GM18868 (cell line): ENCODE measurements at regions not wholly inside any gene's neighbourhood (a gene's known extent, or its start where the extent isn't known, plus 50 kb on each side); places are given as distances from the start of the nearest gene placed in this dataset.
"Not testable (repeated sequence)": the region's sequence is repeated elsewhere in the genome, so short reads cannot be mapped to it uniquely, and the experiment has no call there.

Source experiments
- ATAC-seq: cut with Tn5 transposase; IDR thresholded peaks from one replicate; pipeline ENCODE4 v1.9.1; 2021; ENCODE audit warnings: mild to moderate bottlenecking, moderate library complexity; ENCODE audit not compliant: unreplicated experiment

DNA sequence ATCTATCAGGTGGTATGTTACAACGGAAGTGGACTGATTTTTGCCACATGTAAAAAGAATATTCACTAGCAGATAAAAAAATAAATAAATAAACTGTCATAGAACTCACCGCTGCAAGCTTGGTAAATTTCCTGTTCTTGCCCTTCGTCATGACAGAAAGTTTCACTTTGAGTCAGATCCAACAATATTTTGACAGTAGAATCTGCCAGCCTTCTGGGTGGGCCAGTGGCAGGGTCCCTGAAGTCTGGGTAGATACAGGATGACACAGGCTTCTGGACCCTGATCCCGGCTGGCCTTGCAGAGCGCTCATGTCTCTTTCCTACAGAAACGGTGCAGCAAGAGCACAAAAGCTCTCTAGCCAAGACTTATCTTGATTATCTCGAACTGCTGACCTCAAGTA, 97.8 kb upstream of the PMAIP1 start:
- peak; percentile 78 for ATAC-seq

DNA sequence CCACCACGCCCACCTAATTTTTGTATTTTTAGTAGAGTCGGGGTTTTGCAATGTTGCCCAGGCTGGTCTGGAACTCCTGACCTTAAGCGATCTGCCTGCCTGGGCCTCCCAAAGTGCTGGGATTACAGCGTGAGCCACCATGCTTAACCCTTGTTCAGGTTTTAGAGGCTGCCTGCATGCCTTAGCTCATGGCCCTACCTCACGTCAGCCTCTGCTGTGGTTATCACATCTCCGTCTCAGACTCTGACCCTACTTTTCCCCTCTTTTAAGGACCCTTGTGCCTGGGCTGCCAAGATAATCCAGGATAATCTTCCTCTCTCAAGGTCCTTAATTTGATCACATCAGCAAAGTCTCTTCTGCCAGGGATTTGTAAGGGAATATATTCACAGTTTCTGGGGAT, 98.2 kb upstream of the PMAIP1 start:
- ATAC-seq = no peak

DNA sequence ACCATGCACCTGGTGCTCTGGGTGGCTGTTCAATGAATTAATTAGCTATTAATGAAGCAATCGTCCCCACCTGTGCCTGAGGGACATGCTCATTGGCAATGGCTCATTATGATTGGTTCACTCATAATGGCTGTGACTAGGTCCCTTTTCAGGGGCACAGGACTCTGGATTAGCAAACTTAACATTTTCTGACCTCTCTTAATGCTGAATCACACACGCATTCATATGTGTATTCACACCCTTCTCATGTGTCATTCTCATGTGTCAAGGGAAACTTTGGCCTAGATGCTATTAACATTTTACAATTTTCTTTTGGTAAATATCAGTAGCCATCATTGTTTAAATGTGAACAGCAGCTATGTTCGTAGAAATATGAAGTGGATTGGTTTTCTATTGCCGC, 98.9 kb upstream of the PMAIP1 start:
- no peak for ATAC-seq

DNA sequence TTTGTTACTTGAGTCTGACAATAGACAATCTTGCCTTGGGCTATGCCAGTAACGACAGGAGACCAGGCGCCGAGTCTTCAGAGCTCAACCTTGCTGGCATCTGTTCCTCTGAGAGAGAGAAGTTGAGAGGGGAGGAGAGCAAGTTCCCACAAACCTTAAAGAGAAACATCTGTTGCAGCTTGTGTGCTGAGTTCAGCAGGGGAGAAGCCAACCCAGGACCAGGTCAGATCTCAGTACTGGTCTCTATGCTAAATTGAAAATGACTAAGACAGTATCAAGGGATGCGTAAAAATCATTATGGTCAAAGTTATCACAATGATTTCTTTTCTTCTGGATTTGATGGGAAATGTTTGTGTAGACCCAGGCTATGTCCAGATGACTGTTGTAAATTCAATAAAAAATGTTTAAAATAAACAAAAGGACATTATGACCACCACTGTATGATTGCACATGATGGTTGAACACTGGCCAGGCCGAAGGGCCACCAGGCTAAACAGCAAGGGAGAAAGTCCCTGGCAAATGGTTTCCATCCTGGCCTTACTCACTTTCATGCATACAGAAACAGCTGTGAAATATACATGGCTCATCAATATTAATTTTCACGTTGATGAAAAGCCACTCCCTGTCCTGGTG, 100.3 kb upstream of the PMAIP1 start:
- no peak for ATAC-seq

DNA sequence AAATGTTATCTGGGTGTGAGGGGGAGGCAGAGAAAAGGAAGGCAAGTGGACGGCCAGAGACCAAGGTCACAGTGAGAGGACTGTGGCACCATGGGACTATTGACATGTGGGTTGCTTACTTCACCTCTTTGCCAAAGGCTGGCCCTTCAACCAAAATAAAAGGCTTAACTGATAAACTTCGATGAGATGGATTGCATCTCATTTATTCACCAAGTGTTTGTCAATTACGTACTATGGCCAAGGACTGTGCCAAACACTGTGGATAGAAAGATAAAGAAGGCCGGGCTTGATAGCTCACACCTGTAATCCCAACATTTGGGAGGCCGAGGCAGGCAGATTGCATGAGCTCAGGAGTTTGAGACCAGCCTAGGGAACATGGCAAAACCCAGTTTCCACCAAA, 98.7 kb upstream of the CCBE1 start:
- ATAC-seq = no peak

DNA sequence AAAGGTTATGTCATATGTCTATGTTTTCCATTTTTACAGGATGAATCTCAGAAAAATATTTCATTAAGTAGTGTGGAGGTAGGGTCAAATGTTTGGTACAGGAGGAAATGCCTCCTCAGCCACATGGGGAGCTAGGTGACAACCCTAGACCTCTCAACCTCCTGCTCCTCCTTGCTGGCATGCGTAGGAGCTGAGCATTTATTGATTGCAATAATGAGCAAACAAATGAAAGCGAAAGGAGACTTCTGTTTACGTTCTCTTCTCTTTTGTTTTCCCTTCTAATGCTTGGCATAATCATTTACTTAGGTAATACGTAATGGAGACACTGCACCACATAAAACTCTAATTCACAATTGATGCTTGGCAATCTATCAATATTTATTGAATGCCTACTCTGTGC, 95.1 kb upstream of the CCBE1 start:
- no peak for ATAC-seq

DNA sequence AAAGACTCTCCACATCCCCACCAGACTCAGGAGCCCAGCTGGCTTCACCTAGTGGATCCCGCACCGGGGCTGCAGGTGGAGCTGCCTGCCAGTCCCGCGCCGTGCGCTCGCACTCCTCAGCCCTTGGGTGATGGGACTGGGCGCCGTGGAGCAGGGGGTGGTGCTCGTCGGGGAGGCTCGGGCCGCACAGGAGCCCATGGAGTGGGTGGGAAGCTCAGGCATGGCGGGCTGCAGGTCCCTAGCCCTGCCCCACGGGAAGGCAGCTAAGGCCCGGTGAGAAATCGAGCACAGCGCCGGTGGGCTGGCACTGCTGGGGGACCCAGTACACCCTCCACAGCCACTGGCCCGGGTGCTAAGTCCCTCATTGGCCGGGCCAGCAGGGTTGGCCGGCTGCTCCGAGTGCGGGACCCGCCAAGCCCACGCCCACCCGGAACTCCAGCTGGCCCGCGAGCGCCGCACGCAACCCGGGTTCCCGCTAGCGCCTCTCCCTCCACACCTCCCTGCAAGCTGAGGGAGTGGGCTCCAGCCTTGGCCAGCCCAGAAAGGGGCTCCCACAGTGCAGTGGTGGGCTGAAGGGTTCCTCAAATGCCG, 93.2 kb upstream of the CCBE1 start:
- not testable (repeated sequence) for ATAC-seq

DNA sequence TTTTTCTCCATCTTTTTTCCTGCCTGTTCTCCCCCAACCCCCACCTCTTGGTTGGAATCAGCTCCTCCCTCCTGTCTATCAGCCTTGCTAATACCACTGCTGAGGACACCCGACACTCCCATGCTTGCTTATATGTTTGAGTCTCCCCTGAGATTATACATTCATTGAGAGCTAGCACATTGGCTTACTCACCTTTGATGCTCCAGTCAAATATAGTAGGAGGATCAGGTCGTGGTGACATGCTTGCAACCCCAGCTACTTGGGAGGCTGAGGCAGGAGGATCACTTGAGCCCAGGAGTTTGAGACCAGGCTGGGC, 91.5 kb upstream of the CCBE1 start:
- no peak for ATAC-seq

DNA sequence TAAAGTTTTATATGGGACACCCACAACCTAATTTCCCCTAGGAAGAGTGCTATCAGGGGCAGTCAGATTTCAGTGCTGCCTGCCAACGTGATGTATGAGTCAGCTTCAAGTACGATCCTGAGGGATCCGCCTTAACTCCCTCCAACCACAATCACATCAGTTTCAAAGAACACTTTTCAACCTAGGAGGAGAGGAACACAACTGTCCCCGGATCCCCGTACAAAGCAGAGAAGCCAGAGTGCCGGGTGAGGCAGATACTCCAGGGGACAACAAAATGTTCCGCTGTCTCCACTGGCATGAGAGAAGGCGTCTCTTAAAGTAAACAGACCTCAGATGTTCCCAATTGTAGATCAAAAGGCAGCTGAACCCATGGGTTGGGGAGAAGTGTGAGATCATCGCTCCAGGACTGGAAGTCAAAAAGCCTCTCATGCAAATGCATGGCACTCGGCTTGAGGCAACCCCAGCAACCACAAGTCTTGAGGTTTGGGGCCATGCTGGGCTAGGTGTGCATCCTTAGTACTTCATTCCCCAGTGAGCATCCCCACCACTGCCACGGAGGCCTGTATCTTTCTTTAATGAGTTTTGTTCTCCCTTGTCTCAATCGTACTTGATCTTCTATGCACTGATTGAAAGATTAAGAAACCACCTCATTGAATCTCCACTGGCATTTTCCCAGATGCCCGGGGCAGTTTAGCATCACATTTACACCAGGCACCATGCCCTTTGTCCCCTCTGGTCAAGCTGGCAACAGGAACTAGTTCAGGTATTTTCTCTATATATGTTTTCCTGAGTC, 91.0 kb upstream of the CCBE1 start:
- ATAC-seq = no peak

DNA sequence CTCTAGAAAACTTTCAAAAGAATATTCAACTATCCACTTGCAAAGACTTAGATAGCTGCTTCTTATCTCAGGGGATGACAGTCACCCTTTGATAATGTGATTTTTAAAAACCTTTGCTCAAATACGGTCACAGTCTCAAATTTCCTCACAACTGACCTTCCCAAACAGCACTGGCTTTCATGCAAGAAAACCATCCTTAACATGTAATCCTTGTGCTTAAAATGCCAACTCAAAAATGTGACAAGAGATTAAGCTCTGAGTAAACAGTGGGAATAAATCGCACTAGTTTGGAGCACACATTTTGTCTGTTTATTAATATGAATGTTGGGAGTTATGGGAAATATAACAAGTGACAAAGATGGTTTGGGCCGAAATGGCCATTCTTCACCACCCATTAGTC, 87.5 kb upstream of the CCBE1 start:
- no peak for ATAC-seq

DNA sequence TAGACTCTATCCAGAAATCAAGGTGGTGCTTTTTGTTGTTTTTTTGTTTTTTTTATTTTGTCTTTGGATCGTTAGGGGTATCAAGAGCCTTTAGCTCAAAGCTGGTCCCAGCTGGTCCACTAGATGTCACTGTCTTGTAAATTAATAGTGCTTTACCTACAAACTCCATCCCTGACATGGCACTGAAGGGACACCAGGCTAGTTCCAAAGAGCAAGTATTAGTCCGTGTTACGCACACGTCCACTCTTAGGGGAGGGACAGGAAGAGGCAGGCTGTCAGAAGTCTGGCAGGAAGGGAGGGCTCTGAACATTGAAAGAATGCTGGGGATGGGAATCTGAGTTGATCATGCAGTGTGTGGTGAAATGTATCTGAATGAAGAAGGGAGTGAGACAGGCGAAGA, 85.9 kb upstream of the CCBE1 start:
- peak; percentile 93 for ATAC-seq

DNA sequence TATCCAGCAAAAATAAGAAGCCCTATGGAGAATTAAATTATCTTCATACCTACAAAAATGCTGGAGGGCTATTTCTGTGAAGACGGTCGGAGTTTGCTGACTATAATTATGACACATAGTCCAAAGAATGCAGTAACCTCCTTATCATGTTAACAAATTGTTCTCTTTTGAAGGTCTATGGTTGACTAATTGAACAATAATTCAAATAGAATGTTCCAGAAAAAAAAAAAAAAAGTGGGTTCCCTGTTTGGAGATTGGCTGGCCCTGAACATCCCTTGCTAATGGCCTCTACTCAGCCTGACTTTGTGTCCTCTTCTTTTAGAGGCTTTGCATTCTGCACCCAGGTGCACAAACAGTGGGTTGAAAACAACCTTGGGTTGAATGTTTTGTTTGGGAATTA, 82.8 kb upstream of the CCBE1 start:
- no peak for ATAC-seq

DNA sequence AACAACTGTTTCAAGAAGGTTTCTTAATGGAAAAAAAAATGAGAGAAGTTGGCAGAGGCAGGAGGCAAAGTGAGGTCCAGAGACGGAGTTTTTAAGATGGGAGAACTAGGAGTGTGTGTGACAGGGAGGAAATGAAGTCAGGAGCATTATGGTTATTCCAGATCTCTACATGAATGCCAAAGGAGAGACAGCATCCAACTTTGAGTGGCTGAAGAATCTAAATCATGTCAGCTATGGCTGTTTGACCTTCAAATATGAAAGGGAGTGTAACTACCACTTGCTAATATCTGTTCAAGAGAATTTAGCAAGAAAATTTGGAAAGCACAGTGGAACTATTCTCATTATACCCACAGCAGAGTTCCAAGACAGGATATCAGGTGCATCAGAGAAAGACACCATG, 81.2 kb upstream of the CCBE1 start:
- no peak for ATAC-seq

DNA sequence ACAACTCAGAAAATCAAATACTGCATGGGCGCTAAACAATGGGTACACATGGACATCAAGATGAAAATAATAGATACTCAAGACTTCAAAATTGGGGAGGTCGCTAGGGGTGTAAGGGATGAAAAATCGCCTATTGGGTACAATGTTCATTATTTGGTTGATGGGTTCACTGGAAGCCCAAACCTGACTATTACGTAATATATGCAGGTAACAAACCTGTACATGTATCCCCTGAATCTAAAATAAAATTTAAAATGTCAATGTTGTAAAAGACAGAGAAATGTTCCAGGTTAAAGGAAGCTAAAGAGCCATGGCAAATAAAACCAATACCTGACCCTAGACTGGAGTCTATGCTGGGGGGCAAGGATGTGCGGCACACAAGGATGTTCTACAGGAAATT, 80.4 kb upstream of the CCBE1 start:
- ATAC-seq = no peak

DNA sequence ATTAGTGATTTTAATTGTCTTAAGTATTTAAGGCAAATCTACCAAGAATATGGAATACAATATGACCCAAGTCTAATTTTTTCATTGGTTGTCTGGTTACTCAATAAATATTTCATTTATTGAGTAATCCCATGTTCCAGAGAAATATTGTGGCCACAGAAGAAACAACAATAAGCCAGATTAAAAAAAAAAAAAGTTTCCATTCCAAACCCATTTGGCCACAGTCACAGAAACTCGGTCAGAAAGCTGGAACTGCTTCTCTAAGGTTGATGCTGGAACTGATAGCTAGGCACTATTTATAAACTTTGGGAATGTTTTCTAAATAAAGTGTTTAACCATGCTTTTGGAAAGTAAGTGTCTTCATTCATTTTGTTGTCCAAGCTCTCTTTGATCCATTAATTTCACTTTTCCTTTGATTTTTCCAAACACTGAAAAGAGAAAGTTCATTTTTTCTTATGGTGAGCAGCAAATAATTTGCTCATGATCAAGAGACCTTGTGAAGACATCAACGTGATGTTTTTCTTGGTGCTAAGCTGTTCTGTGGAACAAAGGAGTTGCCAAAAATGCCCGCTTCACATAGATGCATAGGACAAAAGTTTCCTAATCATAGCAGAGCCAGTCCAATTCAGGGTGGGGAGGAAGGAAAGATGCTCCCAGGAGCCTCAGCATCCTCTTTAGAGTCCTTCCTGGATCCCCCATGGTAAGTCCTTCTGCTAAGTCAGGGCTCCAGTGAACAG, 72.1 kb upstream of the CCBE1 start:
- no peak for ATAC-seq

DNA sequence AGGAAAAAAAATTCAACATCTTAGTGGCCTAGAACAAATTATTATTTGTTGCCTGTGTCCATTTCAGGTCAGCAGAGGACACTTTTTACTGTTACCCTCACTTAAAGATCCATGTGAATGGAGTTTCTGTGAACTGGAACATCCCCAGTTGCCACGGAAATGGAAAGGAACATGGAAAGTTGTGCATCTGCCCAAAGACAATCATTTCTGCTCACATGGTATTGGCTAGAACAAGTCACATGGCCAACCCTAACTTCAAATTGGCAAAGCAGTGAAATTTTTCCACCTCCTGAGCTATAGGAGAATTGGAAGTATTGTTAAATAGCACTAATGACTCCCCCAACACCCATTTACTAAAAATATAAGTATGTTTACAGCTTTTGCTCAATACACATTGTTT, 71.2 kb upstream of the CCBE1 start:
- ATAC-seq = no peak

DNA sequence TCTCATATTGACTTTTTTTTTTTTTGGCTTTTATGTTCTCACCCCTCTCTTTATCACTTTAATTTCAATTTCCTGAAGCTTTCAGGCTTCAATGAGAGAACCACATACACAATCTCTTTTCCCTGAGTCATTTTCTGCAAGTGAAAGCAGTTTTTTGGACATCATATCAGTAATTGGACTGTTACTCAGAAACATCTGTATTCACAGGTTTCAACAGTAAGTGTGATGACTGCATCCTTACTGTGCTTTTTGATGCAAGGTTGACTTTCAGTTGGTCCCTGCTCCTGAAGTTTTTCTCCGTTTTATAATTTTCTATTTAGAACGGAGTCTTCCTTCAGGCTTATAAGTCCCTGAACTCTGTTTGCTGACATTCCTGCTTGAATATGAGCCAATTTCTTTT, 70.5 kb upstream of the CCBE1 start:
- ATAC-seq = no peak

DNA sequence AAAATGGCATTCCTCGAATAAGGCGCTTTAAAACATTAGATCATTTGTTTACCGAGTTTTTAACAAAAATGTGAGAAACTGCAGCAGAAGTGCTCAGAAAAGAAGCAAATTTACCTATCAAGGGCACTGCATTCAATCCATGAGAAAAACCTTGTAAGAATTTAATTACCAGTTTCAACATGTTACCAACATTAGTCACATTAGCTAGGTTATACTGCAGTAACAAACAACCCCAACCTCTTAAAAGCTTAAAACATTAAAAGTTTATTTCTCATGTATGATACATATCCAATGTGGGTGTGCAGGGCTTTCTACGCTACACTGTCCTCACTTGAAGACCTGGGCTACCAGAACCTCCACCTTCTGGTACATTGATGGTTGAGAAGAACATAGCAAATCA, 68.1 kb upstream of the CCBE1 start:
- ATAC-seq = no peak

DNA sequence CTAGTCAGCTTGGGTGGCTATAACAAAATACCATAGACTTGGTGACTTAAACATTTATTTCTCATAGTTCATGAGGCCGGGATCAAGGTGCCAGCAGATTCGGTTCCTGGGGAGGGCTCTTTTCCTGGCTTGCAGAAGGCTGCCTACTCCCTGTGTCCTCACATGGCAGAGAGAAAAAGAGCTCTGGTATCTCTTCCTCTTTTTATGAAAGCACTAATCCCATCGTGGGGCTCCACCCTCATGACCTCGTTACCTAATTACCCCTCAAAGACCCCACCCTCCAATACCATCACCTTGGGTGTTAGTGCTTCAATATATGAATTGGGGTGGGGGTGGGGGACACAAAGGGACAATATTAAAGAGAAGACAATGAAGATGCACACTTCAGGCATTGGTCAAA, 67.1 kb upstream of the CCBE1 start:
- ATAC-seq = no peak

DNA sequence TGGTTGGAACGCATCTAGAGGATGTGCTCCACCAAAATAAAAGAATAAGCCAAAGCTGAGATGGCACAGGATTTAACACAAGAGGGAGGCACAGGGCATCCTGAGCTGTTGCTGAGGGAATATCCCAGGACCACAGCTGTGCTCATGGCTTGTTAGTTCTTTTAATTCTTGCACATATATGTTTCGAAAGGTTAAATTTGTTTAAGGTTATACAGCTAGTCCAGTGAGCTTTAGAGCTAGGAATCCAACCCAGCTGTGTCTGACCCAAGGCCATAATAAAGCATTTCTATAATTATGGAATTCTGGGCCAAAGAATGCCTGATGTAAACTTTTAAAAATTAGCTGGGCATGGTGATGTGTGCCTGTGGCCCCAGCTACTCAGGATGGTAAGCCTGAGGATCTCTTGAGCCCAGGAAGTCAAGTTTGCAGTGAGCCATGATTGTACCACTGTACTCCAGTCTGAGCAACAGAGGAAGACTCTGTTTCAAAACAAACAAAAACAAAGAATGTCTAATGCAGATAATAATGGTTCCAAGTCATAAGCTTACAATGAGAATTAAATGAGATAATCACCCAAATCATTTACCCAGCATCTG, 66.4 kb upstream of the CCBE1 start:
- ATAC-seq = no peak
